GM19238 (cell line): ENCODE measurements at regions not wholly inside any gene's neighbourhood (a gene's known extent, or its start where the extent isn't known, plus 50 kb on each side); places are given as distances from the start of the nearest gene placed in this dataset.

ENCODE experiments used
- DNase-seq: peaks from one replicate; pipeline ENCODE4 v3.0.0; 2011; ENCODE audit warnings: low spot score; ENCODE audit not compliant: insufficient read length

- DNase-seq, result no peak
Observed at GRCh38 chr2:121125350-121125749, 159.7 kb downstream of the TFCP2L1 start.

- no peak for DNase-seq
Observed at GRCh38 chr2:121128741-121129659, 156.0 kb downstream of the TFCP2L1 start.

GRCh38 chr2:121129692-121130091 lies 155.3 kb downstream of the TFCP2L1 start:
- no peak for DNase-seq

- DNase-seq, result no peak
Observed at GRCh38 chr2:121130301-121130850, 154.6 kb downstream of the TFCP2L1 start.

- DNase-seq, result no peak
Observed at GRCh38 chr2:121131375-121131774, 153.6 kb downstream of the TFCP2L1 start.

GRCh38 chr2:121132054-121132761 lies 152.8 kb downstream of the TFCP2L1 start:
- no peak for DNase-seq

GRCh38 chr2:121132762-121133107 lies 152.3 kb downstream of the TFCP2L1 start:
- DNase-seq, result no peak

GRCh38 chr2:121133551-121134319 lies 151.3 kb downstream of the TFCP2L1 start:
- no peak for DNase-seq

GRCh38 chr2:121134728-121135127 lies 150.3 kb downstream of the TFCP2L1 start:
- no peak for DNase-seq

- no peak for DNase-seq
Observed at GRCh38 chr2:121135168-121135853, 149.7 kb downstream of the TFCP2L1 start.

GRCh38 chr2:121136323-121136722 lies 148.7 kb downstream of the TFCP2L1 start:
- DNase-seq, result no peak

- no peak for DNase-seq
Observed at GRCh38 chr2:121137571-121137970, 147.4 kb downstream of the TFCP2L1 start.

- DNase-seq, result no peak
Observed at GRCh38 chr2:121140734-121141133, 144.3 kb downstream of the TFCP2L1 start.

- no peak for DNase-seq
Observed at GRCh38 chr2:121142452-121142851, 142.6 kb downstream of the TFCP2L1 start.

- DNase-seq, result no peak
Observed at GRCh38 chr2:121144111-121144510, 140.9 kb downstream of the TFCP2L1 start.

GRCh38 chr2:121146630-121147029 lies 138.4 kb downstream of the TFCP2L1 start:
- no peak for DNase-seq

- no peak for DNase-seq
Observed at GRCh38 chr2:121147766-121148165, 137.2 kb downstream of the TFCP2L1 start.

- no peak for DNase-seq
Observed at GRCh38 chr2:121148481-121148880, 136.5 kb downstream of the TFCP2L1 start.

- DNase-seq, result no peak
Observed at GRCh38 chr2:121149384-121149783, 135.6 kb downstream of the TFCP2L1 start.

- DNase-seq, result no peak
Observed at GRCh38 chr2:121150126-121150525, 134.9 kb downstream of the TFCP2L1 start.

- no peak for DNase-seq
Observed at GRCh38 chr2:121150713-121151112, 134.3 kb downstream of the TFCP2L1 start.
